GM21360 (cell line): ENCODE measurements at regions not wholly inside any gene's neighbourhood (a gene's known extent, or its start where the extent isn't known, plus 50 kb on each side); places are given as distances from the start of the nearest gene placed in this dataset.
"Not testable (repeated sequence)": the region's sequence is repeated elsewhere in the genome, so short reads cannot be mapped to it uniquely, and the experiment has no call there.

Experiments
- ATAC-seq: cut with Tn5 transposase; IDR thresholded peaks from one replicate; pipeline ENCODE4 v1.9.1; 2021; ENCODE audit warnings: mild to moderate bottlenecking, moderate library complexity; ENCODE audit not compliant: unreplicated experiment

DNA sequence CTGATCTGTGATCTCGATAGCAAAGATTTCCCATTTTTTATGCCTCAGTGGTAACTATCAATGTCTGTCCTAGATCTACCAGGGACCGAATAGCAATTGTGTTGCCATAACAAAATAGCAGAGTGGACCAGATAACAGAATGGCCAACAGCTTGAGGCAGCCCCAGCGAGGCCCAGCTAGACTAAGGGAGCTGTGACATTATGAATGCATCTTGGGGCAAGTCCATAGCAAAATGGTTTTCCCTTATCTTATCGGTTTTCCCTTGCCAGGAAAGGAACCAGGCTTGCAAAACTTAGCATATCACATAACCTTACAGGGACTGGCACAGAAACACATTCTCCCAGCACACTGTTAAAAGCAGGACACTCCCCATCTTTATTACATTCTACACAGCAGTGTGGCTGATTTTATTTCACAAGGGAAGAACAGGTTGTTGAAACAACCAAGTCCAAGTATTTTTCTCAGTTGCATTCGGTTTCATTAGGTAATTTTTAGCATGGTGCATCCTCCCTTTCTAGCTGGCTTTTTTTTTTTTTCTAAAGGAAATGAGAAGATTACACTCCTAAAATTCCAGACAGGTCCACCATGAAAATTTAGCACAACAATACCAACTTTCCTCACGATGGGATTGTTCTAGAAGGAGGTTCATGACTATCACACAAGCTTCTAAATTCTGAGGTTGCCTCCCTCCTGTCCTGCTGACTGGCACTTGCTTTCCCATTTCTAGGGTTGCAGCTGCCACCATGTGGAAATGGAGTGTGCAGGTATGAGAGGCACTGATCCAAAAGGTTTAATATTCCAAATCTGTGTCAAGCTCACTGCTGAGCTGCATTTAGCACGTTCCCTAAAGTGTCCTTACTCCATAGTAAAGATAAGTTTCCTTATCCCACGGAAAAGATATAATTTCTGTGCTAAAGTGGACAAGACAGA, 97.0 kb upstream of the SLC35G4 start:
- no peak for ATAC-seq

DNA sequence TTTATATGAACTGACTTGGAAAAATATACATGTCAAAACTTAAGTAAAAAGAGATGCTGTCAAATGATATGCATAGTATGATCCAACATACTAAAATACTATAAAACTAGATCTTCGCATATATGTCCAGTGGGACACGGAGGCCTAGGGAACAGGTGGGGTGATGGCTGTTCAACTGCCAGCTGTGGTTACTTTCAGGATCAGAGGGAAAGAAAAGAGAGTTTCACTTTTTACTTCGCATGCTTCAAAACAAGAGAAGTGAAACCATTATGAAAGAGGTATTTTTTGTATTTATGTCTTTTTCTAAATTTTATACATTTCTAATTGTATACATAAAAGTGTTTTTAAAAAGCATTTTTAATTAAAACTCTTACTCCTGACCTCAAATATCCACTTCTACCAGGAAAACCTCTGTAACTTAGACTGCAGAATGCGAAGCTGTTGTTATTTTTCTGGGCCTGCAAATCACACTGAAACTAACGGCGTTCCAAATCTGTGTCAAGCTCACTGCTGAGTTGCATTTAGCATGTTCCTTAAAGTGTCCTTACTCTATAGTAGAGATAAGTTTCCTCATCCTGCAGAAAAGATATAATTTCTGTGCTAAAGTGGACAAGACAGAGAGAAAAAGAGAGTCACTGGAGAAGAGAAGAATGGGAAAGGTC, 97.8 kb upstream of the SLC35G4 start:
- ATAC-seq = peak; percentile 88

DNA sequence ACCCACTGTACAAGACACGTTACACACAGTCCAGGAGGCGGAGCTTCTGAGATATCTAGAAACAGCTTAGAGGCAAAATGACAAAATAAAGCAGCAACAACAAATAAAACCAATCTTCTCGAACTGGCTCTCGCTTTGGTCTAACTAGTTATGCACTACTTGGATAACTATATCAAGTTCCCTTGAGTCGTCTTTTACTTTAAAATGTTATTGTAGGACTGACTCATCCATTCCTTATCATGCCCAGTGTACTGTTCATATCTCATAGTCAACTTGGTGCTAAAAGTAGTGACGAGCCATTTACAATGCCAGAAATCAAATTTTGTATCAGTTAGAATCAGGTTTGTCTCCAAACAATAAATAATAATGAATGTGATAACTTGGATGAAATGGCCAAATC, 102.5 kb upstream of the SLC35G4 start:
- ATAC-seq = no peak

GRCh38 chr18:11505993-11506392, 103.4 kb upstream of the SLC35G4 start:
- ATAC-seq = no peak

DNA sequence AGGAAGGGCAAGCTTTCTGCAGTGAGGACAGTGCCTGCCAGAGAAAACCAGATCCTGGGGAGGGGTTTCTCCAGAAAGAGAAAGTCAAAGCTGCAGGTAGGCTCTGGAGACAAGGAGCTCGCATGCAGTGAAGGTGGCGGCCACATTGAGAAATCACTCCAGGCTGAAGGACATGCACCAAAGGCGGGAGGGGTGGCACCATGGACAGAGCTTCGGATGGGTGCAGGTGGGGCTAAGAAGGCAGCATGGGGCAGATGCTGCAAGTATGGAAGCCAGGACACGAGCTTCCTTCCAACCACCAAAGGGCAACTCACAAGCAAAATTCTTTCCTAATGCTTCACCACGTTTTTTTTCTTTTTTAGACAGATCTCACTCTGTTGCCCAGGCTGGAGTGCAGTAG, 104.4 kb upstream of the SLC35G4 start:
- no peak for ATAC-seq

DNA sequence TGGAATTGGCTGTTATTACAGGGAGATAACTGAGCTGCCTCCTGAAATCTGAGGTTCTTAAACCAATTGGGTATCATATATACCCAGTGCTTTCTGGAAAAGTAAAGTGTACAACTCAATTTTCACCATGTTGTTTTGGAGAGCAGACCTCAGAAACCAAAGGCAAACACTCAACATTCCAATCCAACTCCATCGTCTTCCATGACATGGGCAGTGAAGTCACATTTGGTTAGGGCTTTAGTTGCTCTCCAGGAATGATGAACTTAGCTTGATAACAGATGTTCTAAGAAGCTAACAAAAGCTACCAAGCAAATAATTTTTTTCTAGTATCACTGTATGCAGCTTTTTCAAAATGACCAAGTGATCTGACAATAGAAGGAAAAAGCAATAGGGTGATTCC, 107.0 kb upstream of the SLC35G4 start:
- no peak for ATAC-seq

DNA sequence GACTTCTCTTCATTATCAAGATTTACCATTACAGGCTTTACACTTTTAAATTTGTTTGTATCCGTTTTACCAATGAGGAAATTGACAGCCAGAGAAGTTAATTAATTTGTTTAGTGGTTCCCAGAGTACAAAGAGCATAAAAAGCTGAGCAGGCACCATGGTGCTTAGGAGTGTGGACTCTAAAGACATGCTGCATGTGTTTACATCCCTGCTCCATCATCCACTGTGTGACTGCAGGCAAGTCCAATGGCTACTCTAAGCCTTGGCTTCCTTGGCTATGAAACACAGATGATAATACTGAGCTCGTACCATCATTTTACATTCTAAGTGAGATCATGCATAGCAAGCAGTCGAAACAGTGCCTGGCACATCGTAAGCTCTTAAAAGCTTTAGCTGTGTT, 108.0 kb upstream of the SLC35G4 start:
- ATAC-seq = no peak

DNA sequence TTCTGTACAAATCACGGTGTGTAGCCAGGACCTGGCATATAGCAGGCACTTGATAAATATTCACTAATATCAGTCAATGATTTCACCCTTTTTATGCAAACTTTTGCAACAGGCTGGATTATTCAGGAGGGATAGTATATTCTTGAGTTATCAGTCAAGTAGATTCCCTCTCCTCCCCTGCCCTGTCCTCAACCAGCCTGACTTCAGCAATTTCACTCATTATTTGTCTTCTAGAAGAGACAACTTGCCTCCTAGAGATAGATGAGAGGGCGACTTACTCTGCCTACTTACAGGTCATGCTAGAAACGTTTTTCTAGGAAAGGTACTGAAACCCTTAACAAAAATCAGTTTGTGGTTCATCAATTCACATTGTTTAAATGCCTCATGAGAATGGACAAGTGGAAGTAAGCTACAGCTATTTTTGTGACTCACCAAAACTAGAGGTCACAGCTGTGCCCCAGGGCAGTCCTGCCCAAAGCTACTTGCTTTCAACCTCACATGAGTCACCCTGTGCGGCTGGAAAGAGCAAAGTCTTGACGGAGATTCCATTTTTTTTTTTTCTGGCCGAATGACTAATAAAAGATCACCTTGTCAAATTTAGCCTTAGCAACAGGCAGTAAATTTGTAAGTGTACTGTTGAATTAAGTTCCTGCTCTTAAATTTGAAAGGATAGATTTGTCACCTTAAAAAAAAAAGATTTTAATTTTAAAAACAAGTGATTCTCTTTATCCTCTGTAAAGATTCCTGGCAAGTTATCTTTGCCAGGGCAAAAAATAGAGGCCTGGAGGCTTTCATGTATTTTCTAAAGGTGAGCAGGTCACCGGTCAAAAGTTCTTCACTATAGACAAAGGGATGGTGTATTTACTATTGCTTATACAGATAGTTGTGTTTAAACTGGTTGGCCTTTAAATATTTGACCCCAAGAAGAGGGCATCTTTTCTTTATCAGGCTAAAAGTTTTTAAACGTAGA, 109.0 kb upstream of the SLC35G4 start:
- ATAC-seq = no peak

GRCh38 chr18:11498821-11499220, 110.6 kb upstream of the SLC35G4 start:
- ATAC-seq = no peak

GRCh38 chr18:11497585-11497984, 111.8 kb upstream of the SLC35G4 start:
- no peak for ATAC-seq

DNA sequence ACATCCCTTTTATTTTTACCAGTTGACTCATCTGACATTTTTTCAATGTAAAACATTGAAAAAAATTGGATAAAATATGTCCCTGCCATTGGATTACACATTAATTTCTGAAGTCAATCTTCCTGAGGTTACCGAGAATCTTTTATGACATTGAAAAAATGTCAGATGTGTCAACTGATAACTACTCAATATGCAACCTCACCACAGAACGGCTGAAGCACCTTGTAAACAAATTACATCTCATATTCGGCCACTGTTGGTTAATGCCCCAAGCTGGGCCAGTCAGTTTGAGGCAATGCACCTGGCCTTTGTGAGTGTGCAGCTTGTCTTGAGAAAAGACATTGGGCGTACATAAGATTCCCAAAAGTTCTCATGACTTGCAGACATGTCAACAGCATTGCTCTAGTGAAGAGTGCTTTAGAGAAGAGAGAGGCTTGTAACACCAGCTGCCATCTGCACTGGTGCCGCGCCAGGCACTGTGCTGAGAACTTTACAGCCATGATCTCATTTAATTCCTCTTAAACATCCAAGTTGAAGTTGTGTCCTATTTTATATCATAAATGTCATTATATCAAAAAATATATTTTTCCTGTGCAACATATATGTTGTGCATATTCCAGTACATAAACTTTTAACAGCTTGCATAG, 112.7 kb upstream of the SLC35G4 start:
- ATAC-seq = no peak

DNA sequence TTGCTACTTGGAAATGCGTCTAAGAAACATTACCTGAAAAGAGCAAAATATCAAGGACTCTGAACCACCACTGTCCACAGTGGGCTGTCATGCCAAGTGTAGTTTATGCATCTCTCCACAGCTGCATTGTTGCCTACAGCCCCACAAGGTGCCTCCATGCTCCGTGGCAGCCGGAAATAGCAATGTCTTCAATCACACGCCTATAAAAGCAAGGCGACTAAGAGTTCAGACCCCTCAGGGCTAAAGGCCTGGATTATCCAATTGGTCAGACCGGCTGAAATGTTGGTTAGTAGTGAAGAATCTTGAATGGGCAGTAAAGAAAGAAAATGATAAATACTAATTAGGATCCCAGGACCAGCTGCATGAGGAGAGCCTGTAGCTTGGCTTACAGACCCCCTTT, 114.0 kb upstream of the SLC35G4 start:
- no peak for ATAC-seq

- ATAC-seq = no peak
Observed at GRCh38 chr18:11494107-11494506, 115.3 kb upstream of the SLC35G4 start.

- no peak for ATAC-seq
Observed at GRCh38 chr18:11489266-11489899, 120.0 kb upstream of the SLC35G4 start.

DNA sequence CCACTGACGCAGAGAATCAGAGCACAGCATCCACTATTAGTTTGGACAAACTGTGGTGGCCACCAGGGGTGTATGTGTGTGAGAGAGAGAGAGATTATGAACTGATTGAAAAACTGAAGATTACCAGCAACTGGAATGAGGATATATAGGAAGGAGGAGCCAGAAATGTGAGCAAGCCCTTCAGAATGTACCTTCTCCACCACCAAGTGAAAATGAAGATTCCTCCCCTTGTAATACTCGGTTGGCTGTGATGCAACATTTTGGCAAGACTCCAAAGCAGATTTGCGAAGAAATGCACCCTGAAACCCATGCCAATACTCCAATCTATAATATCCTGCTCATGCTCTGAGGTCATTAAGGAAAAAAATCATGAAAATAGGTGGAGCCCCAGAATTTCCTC, 121.2 kb upstream of the SLC35G4 start:
- no peak for ATAC-seq

- ATAC-seq = no peak
Observed at GRCh38 chr18:11487390-11487789, 122.0 kb upstream of the SLC35G4 start.

DNA sequence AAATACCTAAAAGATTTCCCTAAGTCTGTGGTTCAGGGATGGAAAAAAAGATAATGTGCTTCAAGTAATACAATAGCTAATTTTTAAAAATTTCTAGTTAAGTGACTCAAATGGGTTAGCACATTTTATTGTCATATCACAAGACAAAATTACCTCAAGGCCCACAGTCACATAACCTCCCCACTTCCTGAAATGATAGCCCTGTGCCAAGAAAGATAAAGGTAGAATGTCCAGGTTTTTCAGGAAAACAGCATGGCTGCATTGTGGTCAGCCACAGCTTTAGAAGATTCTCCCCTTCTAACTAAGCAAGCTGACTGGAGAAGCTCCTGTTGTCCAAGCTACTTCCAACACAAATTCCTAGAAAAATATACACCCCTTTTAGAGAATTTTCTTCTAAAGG, 127.1 kb upstream of the SLC35G4 start:
- no peak for ATAC-seq

GRCh38 chr18:11480692-11481091, 128.7 kb upstream of the SLC35G4 start:
- no peak for ATAC-seq

DNA sequence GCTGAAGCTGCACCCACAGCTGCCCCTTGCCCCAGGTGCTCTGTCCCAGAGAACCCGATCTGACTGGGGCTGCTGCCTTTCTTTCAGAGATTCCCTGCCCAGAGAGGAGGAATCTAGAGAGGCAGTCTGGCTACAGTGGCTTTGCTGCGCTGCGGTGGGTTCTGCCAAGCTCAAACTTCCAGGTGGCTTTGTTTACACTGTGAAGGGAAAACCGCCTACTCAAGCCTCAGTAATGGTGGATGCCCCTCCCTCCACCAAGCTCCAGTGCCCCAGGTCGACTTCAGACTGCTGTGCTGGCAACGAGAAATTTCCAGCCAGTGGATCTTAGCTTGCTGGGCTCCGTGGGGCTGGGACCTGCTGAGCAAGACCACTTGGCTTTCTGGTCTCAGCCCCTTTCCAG, 130.4 kb upstream of the SLC35G4 start:
- not testable (repeated sequence) for ATAC-seq

DNA sequence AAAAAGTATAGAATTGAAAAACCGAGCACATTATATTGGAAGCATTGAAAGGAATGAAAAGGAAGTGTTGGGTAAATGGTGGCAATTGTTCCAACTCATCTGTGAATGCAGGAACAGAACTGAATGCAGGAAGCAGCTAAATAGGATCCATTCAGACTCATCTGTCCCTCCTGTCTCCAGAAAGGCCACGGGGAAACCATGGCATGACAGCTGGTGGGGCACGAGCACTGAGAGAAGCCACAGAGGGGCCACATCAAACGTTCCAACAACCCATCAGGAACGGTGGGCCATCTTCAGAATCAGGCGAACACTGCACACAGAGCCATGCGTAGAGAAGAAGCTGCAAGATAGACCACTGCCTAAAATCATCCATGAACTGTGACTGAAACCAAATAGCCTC, 138.5 kb upstream of the SLC35G4 start:
- no peak for ATAC-seq
